ENCODE measurements at regions not wholly inside any gene's neighbourhood (a gene's known extent, or its start where the extent isn't known, plus 50 kb on each side); places are given as distances from the start of the nearest gene placed in this dataset.

DNA sequence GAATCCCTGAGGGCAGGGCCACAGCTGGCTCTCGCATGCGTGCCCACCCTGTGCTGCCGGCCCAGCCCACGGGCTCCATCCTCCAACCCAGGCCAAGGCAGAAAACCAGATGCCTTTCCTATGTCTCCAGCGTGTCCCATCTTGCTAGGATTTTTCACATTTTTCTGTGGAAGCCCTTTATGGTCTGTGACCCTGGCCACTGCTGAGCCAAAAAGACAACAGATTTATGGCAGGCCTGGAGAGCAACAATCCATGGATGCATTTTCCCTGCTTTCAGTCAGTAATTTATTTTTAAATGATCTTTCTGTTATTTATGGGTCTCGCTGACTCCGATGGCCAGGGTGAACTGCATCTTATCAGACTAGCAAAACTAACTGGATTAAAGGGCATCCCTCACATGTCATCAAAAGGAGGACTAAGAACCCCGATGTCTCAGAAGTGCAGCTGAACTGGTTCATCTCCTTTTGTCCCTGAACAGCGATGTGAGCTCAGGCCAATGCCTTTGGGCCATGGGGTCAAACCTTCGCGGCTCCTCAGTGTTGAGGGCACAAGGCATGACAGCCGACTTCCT lies 346.0 kb downstream of the CYRIA start:
- DNase-seq (ENCODE audit: low read depth in 2 of 2): no peak

DNA sequence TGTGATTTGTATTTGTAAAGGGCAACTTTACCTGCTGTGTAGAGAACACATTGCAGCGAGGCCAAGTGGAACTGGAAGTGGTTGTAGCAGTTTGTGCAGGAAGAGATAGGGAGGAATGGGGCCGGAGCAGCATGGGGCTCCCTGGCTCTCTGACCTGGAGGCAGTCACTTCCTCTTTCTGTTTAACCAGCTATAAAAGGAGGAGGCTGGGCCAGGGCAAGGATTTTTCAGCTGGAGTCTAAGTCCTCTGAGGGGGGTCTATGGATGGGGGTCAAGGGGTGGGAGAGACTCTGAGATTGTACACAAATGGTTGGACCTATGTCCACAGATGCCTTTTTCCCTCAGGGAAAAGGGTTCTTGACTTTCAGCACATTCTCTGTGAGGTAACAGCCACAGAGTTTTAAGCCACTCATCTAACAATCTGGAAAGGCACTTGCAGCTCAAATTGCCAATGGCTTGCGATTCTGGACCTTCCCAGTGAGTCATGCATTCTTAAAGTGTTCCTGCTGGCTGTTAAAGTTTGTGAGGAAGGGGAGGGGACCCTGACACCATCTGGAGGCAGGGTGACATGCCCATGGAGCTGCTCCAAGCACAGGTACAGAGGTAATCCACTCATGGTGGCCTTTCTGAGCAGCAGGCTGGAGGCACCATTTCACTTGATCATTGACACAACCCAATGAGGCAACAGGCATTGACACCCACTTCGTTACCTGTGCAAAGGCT lies 347.0 kb downstream of the CYRIA start:
- DNase-seq (ENCODE audit: low read depth in 2 of 2): no peak

DNA sequence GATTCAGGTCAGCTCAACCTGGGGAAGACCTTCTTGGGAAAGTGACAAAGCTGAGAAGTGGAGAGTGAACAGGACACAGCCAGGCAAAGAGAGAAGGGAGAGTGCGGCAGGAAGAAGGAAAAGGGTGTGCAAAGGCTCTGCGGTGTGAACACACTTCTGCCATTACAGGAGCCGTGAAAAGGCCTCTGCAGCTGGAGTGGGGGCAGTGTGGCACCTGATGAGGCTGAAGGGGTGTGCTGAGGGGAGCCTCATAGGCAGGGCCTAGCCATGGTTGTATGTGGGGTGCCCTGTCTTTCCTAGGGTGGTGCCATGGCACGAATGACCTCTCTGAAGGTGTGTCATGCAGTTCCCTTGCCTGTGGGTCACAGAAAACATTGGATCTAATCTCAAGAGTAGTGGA lies 347.6 kb downstream of the CYRIA start:
- no peak for DNase-seq (ENCODE audit: low read depth in 2 of 2)

DNA sequence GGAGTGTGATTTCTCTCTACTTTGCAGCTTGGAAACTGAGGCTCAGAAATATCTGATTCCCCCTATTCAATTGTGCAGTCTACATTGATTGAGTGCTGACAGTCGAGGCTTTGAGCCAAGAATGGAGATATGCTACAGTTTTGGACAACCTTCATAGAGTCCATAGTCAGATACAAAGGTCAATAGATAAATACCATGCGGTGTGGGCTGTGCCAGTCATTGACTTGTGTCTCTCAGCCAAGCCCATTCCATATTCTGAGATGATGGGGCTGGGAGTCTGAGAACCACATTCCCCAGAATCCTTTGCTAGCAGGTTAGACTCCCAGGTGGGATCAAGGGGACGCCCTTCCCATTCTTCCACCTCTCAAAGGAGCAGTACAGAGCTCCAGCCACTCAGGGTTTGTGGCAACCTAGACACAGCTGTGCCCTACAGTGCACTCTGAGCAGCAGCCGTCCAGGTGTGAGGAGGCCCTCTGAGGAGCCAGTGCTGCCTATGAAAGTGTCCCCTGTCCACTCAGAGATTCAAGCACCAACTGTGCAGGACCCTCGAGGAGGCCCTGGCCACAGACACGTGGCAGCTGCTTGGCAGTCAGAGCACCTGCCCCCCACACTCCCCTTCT lies 348.3 kb downstream of the CYRIA start:
- no peak for DNase-seq (ENCODE audit: low read depth in 2 of 2)

DNA sequence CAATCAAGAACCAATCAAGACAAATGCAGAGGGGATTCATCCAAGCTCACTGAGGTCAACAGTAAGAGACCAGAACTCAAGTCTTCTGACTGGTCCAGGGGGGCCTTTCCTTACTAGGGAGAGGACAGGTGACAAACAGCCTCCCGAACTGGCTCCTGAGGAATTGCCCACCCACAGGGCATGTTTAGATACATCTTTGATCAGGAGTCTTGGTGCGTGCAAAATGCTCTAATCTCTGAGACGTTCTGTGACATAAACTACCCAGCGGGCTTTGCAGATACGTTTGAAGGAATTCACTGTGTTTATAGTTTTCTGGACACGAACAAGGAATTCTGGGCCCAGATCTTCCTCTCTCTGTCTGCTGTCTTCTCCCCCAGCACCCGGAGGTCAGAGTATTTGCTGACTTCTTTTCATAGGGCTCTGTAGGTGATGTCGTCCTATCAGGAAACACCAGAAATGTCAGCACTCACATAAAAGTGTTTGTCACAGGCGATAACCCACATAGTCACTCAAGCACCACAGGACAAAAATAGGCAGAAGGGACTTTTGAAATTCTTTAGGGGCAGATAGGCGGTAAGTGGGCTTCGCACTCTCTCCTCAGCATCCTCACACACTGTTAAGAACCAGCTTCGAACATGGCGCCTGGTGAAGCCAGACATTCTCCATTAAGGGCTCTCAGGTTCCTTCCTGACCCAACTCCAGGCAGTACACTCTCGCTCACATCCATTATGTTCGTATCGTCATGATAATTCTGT lies 349.0 kb downstream of the CYRIA start:
- no peak for DNase-seq (ENCODE audit: low read depth in 2 of 2)

DNA sequence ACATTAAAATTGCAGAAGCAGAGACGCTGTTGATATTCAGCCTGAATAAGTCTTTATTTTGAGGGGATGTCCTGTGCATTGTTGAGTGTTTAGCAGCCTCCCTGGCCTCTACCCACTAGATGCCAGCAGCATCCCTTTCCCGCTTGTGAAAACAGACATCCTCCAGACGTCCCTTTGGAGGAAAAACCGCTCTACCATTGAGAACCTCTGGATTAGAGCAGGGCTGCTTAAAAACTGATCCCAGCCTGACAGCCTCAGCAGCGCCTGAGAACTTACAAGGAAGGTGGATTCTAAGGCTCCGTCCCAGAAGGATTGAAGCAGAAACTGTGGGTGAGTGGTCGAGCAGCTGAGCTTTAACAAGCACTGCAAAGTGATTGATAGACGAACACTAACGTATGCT lies 349.7 kb downstream of the CYRIA start:
- no peak for DNase-seq (ENCODE audit: low read depth in 2 of 2)

DNA sequence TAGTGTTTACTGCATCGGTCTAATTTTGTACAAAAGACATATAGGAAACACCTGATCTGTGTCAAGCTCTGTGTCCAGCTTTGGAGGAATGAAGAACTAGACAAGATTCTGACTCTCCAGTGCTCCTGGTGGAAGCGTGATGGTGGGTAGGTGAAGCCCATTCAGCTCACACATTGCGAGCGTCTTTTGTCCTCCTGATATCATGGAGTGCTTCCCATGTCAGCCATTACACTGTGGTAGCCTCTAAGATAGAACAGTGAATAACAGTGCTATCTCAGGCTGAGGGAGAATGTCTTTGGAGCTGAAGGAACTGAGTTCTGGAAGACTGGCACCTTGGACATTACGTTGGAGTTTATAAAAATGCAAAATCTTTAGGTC lies 350.2 kb downstream of the CYRIA start:
- DNase-seq (ENCODE audit: low read depth in 2 of 2): no peak

DNA sequence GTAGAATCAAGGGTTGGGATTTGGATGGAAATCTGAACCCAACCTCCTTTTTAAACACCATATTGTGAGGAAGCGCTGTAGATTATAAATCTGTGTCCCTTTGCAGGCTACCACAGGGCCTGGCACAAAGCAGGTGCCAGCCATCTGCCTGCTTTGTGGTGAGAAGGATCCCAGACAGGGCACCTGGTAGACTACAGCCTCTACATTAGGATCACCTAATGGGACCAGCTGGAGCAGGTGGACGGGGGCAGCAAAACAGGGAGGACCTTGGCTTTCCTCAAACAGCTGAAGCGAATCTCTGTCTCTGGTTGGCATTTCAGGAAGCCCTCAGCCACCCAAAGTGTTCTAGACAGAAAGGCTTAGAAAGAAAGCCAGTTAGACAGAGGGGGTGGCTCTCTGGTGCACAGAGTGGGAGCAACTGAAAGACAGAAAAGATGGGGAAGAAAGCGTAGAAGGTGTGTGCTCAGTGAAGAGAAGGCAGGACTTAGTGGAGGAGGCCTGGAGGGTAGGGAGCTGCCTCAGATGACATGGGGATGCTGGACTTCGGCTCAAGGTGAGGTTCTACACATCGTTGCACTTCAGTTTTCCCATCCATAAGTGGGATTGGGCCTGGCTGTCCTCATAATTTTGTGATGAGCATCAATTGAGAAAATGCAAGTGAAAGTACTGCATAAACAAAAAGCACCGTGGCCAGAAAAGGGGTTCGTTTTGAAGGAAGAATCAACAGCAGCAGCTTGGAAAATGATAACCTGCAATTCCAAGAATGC lies 350.8 kb downstream of the CYRIA start:
- no peak for DNase-seq (ENCODE audit: low read depth in 2 of 2)

DNA sequence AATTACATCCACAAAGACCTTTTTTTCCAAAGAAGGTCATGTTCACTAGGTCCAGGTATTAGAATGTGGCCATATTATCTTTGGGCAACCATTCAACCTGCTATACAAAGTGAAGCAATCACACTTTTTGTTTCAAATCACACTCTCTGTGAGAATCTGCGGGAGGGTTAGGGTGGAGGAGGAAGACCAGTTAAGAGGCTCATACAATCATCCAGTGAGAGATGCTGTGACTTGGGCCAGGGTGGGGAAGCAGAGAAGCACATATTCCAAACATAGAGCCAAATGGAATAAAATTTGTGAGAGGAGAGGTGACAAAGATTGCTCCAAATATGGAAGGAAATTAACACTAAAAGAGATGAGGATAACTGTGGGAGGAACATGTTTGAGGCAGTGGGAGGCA lies 351.6 kb downstream of the CYRIA start:
- DNase-seq (ENCODE audit: low read depth in 2 of 2): no peak

DNA sequence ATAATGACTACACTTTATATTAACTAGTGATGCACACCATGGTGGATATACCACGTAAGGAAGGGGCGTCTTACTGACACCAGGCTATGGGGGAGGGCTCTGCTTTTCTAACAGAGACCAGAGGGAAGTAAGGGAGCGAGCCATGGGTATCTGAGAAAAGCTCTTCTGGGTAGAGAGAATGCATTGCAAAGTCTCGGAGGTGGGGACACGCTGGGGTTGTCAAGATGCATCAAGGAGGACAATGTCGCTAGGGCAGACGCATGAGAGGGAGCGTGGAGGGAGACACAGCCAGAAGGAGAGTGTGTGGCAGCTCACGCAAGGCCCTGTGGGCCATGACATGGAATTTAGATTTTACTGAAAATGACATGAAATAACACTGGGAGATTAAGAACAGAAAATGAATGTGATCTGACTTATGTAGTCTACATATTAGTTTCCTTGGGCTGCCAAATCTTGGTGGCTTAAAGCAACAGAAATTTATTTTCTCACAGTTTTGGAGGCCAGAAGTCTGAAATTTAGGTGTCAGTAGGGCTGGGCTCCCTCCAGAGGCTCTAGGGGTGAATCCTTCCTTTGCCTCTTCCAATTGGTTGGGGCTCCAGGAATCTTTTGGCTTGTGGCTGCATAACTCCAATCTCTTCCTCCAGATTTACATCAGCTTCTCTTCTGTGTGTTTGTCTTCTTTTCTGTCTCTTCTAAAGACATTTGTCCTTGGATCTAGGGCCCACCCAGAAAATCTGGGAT lies 352.2 kb downstream of the CYRIA start:
- no peak for DNase-seq (ENCODE audit: low read depth in 2 of 2)

DNA sequence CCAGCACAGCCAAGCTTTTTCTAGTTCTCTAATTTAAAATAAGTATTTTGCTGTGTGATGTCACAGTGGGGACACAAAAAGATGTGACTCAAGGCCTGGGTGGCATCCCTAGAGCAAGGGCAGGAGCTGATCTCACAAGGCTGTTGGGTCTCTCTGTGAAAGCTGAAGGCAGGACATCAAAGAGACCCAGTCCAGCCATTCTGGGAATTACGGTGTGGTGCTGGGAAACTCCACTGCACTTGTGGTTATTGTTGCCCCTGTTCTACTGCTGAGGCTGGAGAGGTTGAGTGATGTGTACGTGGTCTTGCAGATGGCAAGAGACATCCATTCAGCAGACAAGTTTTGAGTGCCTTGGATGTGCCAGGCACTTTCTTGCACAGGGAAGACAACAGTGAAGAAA lies 352.9 kb downstream of the CYRIA start:
- no peak for DNase-seq (ENCODE audit: low read depth in 2 of 2)

DNA sequence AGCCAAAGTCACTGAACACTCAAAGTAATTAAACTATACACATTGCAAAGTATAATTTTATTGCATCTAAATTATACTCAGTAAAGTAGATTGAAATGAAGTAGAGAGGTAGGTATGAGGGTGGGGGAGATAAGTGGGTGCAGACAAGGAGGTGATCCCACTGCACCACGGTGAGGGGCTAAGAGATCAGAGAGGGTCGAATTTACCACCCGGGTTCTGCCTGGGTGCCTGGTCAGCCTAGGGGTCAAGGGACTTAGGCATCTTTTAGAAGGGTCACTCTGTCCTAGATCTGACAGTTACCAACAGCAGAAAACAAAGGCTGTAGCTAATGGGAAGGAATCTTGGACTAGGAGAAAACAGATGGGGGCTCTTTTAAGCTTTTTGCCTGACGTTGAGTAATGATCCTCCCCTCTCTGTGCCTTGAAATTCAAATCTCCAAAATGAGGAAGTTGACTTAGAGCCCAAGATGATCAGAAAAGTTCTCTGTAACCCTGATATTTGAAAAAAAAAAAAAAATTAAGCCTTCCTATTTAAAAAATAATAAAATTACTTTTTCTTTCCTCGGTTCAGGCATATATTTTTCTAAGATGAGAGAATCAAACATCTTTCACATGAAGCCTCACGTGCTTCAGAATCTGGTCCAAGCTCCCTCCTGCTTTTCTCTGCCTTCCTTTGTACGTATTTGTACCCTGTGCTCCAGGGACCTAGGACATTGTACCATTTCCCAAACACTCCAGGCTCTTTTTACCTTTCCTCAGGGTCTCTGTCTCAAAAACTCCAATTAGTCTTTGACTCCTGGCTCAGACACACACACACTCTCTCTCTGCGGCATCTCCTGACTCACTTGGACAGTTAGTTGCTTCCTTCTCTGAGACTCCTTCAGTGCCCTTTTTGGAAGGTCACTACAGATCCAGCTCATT lies 353.9 kb downstream of the CYRIA start:
- no peak for DNase-seq (ENCODE audit: low read depth in 2 of 2)

DNA sequence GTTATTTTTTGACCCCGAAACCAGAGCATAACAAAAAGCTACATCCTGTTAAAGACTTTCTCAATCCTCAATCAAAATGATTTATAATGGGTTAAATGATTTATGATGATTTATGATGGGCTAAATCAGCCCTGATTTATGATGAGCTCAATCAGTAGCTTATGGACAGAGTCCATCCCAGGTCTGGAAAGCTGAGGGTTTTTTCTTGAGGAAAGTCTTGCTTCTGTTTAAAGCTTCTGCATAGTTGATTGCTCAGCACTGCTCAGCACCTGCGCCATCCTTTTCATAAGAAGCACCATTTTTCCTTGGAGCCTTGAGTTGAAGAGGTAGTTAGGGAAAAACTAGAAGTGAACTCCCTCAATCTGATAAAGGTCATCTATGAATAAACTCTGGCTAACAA lies 356.8 kb downstream of the CYRIA start:
- DNase-seq (ENCODE audit: low read depth in 2 of 2): no peak

DNA sequence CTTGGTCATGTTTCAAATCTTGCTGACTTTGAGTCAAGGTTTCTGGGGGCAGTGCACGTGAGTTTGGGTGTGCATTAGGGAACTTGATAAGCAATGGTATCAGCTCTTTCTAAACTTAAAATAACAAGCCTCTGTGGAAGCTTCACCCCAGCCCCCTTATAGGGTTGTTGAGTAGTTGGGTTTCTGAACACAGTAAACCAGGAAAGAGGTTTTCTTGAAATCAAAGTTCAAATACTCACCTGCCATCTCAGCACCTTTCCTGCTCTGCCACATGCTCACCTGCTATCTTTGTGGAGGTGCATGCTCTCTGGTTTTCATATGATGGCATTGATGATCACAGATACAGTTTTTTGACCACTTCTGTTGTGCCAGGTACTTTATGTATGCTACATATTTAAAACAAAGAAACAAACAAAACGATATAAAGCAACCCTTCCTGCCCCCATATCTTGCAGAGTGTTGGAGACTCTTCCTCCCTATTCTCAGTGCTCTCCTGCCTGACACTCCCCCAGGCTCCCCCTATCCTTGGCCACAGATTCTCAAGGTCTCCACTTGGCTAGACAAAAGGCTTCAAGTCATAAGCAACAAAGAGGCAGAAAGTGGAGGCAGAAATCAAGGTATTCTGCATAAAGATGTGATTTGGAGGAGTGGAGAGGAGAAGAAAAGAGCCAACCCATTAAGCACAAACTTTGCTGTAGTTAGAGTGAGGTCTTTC lies 360.6 kb downstream of the CYRIA start:
- no peak for DNase-seq (ENCODE audit: low read depth in 2 of 2)

DNA sequence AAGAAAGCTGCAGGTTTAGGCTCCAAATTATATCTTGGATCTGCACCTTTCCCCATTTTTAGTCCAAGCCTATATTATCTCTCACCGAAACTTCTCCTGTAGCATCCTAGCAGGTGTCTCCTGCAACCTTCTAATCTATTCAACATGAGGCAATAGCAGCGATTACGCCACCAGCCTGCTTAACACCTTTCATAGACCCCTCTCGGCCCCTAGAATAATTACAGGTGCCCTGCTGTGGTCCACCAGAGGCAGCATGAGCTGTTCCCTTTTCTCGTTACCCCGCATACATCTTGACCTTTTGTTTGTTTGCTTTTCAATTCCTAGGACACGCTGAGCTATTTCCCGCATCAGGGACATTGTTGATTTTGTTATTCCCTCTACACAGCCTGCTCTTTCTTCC lies 361.9 kb downstream of the CYRIA start:
- no peak for DNase-seq (ENCODE audit: low read depth in 2 of 2)

DNA sequence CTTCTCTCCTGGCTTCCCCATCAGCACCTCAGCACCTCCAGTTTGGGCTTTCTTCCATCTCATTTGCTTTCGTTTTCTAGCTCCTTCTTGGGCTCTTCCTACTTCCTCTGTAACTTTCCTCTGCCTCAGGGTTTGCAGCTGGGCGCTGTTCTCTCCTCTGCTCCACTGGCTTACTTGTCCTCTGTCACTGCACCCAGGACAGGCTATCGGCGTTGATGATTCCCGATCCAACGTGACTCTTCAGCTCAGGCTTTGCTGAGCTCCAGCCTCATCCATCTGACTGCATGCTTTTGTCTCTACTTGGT lies 362.4 kb downstream of the CYRIA start:
- no peak for DNase-seq (ENCODE audit: low read depth in 2 of 2)

DNA sequence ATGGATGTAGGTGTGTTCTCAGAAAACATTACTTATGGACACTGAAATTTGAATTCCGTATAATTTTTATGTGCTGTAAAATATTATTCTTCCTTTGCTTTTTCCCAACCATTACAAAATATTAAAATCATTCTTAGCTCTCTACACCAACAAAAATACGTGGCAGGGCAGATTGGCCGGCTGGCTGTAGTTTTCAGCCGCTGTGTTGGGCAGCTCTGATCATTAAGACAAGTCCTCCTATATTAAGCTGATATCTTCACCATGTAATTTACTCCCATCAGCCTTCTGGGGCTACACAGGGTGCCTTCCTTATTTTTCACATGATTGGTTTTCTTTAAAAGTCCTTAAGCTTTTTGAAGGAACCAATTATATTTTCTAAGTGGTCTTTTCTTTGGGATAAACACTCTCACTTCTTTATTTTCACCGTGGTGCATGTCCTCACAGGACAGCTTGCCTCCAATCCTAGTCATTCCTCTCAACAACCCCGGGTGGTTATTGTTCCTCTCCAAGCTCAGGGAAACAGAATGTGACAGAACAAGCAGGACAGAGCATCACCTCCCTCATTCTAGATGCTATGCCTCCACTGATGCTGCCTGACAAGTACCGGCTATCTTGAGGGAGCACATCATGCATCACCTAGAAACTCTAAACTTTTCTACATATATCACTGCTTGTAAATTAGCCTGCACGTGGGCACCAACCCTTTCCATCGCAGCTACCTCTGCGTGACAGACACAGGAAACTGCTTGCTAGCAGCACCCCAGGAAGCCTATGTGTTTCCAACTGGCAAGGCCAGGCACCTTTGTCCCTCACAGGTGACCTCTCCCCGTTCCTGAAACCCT lies 362.3 kb downstream of the MYCN start:
- DNase-seq (ENCODE audit: low read depth in 2 of 2): no peak

DNA sequence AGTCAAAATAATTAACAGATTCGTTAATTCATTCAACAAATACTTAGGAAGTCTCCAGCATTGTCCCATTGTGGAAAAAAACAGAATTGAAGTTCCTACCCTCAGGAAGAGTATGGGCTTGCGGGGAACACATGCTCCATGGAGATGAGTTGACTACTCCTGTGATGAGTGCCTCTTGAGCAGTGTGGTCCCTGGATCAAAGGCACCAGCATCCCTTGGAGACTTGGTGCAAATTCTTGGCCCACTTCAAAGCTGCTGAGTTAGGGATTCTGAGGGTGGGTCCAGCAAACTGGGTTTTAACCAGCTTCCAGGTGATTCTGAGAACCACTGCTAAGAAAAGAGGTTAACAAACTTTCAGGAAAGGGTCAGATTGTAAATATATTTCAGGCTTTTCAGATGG lies 361.6 kb downstream of the MYCN start:
- DNase-seq (ENCODE audit: low read depth in 2 of 2): no peak

DNA sequence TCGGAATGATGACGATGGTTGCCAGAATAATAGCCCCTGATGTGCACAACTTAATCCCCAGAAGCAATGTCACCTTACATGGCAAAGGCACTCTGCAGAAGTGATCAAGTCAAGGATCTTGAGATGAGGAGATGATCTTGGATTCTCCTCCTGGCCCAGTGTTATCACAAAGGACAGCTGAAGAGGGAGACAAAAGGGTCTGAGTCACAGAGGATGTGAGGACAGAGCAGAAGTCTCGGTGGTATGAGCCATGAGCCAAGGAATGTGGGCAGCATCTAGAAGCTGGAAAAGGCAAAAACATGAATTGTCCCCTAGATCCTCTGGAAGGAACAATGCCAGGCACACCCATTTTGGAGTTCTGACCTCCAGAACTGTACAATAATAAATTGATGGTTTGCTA lies 358.5 kb downstream of the MYCN start:
- DNase-seq (ENCODE audit: low read depth in 2 of 2): no peak

Data from stimulated activated CD4-positive, alpha-beta T cell treated with anti-CD3 and anti-CD28 coated beads, Interleukin-12 subunit alpha, Interleukin-12 subunit beta, amount 100 ng/mL, for 24 hours (primary cell).